Endothelial cell of umbilical vein (primary cell): ENCODE measurements at regions not wholly inside any gene's neighbourhood (a gene's known extent, or its start where the extent isn't known, plus 50 kb on each side); places are given as distances from the start of the nearest gene placed in this dataset.

ENCODE experiments used
- EZH2 ChIP-seq: IDR thresholded peaks from 2 replicates; pipeline ENCODE4 v1.6.1; 2012; ENCODE audit warnings: borderline replicate concordance, low read depth, mild to moderate bottlenecking, moderate library complexity, low read length, inconsistent platforms; ENCODE audit not compliant: severe bottlenecking
- FOS ChIP-seq: IDR thresholded peaks from 2 replicates; pipeline ENCODE4 v1.6.1; 2011; ENCODE audit warnings: mild to moderate bottlenecking, low read length, moderate library complexity, borderline replicate concordance; ENCODE audit not compliant: insufficient read depth
- GATA2 ChIP-seq: IDR thresholded peaks from 2 replicates; pipeline ENCODE4 v1.7.0; 2011; ENCODE audit warnings: low read depth, mild to moderate bottlenecking, moderate library complexity, mixed read lengths, low read length; ENCODE audit not compliant: insufficient read length, insufficient read depth
- JUN ChIP-seq: IDR thresholded peaks from 2 replicates; pipeline ENCODE4 v1.6.1; 2011; ENCODE audit warnings: borderline replicate concordance, low read depth; ENCODE audit not compliant: insufficient read length, insufficient read depth
- MYC ChIP-seq: IDR thresholded peaks from one replicate; pipeline ENCODE4 v1.6.1; 2011; ENCODE audit warnings: mild to moderate bottlenecking, low read depth, low read length
- POLR2A ChIP-seq: IDR thresholded peaks from 2 replicates; pipeline ENCODE4 v1.6.1; 2012; ENCODE audit warnings: low read depth, mild to moderate bottlenecking, control low read depth, low read length
- POLR2AphosphoS5 ChIP-seq: IDR thresholded peaks from 2 replicates; pipeline ENCODE4 v1.6.1; 2012; ENCODE audit warnings: low read depth, mild to moderate bottlenecking, control low read depth, low read length, moderate library complexity; ENCODE audit not compliant: insufficient read depth
- TF ChIP-seq, protein P1 (sequence below), 2 donors: IDR thresholded peaks; 1 replicate in 1 of 2; 2 replicates in 1 of 2; pipeline ENCODE4 v1.5.1; 2011; ENCODE audit warnings: low read length in 2 of 2, mild to moderate bottlenecking in 2 of 2, moderate library complexity in 2 of 2, control low read depth in 1 of 2, inconsistent platforms in 1 of 2, low read depth in 1 of 2; ENCODE audit not compliant: insufficient read depth in 1 of 2; ENCODE audit errors: extremely low read depth in 1 of 2
- TF ChIP-seq, protein P2 (sequence below): IDR thresholded peaks from 2 replicates; pipeline ENCODE4 v1.6.1; 2011; ENCODE audit not compliant: insufficient read depth, insufficient read length

DNA sequence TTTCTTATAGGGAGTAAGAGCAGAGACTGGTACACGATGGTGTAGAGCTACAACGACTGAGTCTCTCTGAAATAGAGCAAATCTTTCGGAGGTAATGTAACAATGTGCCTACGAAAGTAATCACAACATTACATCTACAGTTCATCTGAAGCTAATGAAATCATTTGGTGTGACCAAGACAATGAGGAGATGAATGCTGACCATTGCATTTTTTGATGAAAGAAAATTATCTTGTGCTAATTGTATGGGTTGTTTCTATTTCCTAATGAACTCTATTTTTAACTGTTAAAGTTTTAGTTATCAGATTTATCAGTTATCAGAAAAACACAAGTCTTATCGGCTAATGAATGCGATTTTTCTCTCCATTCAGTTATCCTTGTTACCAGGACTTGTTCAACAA lies 913.4 kb downstream of the SLITRK6 start:
- no peak for TF ChIP-seq EZH2
- TF ChIP-seq, protein P1, sequence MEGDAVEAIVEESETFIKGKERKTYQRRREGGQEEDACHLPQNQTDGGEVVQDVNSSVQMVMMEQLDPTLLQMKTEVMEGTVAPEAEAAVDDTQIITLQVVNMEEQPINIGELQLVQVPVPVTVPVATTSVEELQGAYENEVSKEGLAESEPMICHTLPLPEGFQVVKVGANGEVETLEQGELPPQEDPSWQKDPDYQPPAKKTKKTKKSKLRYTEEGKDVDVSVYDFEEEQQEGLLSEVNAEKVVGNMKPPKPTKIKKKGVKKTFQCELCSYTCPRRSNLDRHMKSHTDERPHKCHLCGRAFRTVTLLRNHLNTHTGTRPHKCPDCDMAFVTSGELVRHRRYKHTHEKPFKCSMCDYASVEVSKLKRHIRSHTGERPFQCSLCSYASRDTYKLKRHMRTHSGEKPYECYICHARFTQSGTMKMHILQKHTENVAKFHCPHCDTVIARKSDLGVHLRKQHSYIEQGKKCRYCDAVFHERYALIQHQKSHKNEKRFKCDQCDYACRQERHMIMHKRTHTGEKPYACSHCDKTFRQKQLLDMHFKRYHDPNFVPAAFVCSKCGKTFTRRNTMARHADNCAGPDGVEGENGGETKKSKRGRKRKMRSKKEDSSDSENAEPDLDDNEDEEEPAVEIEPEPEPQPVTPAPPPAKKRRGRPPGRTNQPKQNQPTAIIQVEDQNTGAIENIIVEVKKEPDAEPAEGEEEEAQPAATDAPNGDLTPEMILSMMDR (IDR thresholded peaks at IDR 0.05; ENCODE audit: extremely low read depth in 1 of 2, insufficient read depth in 1 of 2, low read depth in 1 of 2, low read length in 2 of 2): no peak
- no peak for TF ChIP-seq POLR2A
- TF ChIP-seq, protein P2, sequence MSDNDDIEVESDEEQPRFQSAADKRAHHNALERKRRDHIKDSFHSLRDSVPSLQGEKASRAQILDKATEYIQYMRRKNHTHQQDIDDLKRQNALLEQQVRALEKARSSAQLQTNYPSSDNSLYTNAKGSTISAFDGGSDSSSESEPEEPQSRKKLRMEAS: no peak
- no peak for TF ChIP-seq POLR2AphosphoS5
- no peak for TF ChIP-seq FOS
- no peak for TF ChIP-seq GATA2
- TF ChIP-seq MYC: no peak
- no peak for TF ChIP-seq JUN
